OCI-LY3 (cell line): ENCODE measurements at regions not wholly inside any gene's neighbourhood (a gene's known extent, or its start where the extent isn't known, plus 50 kb on each side); places are given as distances from the start of the nearest gene placed in this dataset.

Experiments
- H2AFZ ChIP-seq: fragments of 200-600, 300-600 bp; shearing (Covaris generic); 2 replicates; pipeline ENCODE4 v1.6.0; 2014; ENCODE audit warnings: antibody characterized with exemption, low read depth, low read length
- H3K27ac ChIP-seq: fragments of 200-600, 300-600 bp; sonication (generic); 2 replicates; pipeline ENCODE4 v1.5.1; 2014; ENCODE audit warnings: mild to moderate bottlenecking, low read length, moderate library complexity, mixed read lengths
- H3K27me3 ChIP-seq: fragments of 200-600, 300-600 bp; sonication (generic); 2 replicates; pipeline ENCODE4 v1.6.1; 2014; ENCODE audit warnings: low read depth, low read length, mixed read lengths
- H3K36me3 ChIP-seq: fragments of 200-600, 300-600 bp; sonication (generic); replicated peaks from 2 replicates; pipeline ENCODE3; 2014; ENCODE audit warnings: low read depth, low read length, mixed read lengths
- H3K4me1 ChIP-seq: fragments of 300-600, 200-600 bp; sonication (generic); 2 replicates; pipeline ENCODE4 v1.6.1; 2014; ENCODE audit warnings: low read length, mixed read lengths
- H3K4me2 ChIP-seq: fragments of 200-600, 300-600 bp; sonication (generic); 2 replicates; pipeline ENCODE4 v1.6.1; 2014; ENCODE audit warnings: low read length, mixed read lengths
- H3K4me3 ChIP-seq: fragments of 300-600, 200-600 bp; sonication (generic); 2 replicates; pipeline ENCODE4 v1.5.1; 2014; ENCODE audit warnings: antibody characterized with exemption, mild to moderate bottlenecking, low read length, moderate library complexity
- H3K79me2 ChIP-seq: fragments of 300-600, 200-600 bp; shearing (Covaris generic); 2 replicates; pipeline ENCODE4 v1.6.1; 2014; ENCODE audit warnings: mild to moderate bottlenecking, low read length, mixed read lengths
- H3K9ac ChIP-seq: fragments of 300-600, 200-600 bp; shearing (Covaris generic); 2 replicates; pipeline ENCODE4 v1.6.0; 2014; ENCODE audit warnings: mild to moderate bottlenecking, low read length, moderate library complexity
- H3K9me3 ChIP-seq: fragments of 200-600, 300-600 bp; shearing (Covaris generic); 2 replicates; pipeline ENCODE4 v1.6.1; 2014; ENCODE audit warnings: low read length, mixed read lengths; ENCODE audit not compliant: insufficient read depth
- H4K20me1 ChIP-seq: fragments of 200-600, 300-600 bp; sonication (generic); 2 replicates; pipeline ENCODE4 v1.6.1; 2016; ENCODE audit warnings: low read length, mixed read lengths; ENCODE audit not compliant: insufficient read depth
- EZH2phosphoT487 ChIP-seq: fragments of 200-600 bp; shearing (Covaris generic); IDR thresholded peaks from 2 replicates; pipeline ENCODE4 v1.6.1; 2018; ENCODE audit warnings: antibody characterized with exemption, mixed run types, low read depth
- TF ChIP-seq, protein P1 (sequence below): fragments of 200-600, 300-600 bp; sonication (generic); IDR thresholded peaks from 2 replicates; pipeline ENCODE4 v1.5.1; 2014; ENCODE audit warnings: antibody characterized with exemption, low read length, low read depth

DNA sequence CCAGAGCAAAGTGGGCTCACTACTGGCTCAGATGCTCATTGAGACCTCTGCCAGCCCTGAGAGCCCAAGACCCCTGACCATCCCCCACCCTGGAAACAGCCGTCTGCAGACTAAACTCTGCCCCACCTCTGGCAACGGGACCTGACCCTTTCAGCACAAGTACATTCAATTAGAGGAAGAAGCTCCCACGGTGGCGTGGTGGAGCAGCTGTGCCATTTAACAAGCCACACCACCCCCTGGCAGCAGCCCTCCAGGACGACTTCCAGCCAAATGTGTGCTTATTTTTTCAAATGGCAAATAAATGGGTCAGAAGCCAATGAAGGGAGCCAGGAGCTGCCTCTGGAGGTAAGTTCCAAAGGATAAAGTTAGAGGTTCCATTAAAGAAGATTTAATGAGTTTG lies 226.7 kb downstream of the NPHP4 start:
- Histone ChIP-seq H3K4me2 (no peak overlapping the region), H3K9me3 (no peaks in the 10 kb centered on the region; the same call in 1 of the 2 replicates), H3K9ac (no peak overlapping the region), H3K79me2 (no peaks in the 10 kb centered on the region), H3K27ac (no peak overlapping the region), H3K4me1 (no peaks in the 10 kb centered on the region), H4K20me1 (no peaks in the 10 kb centered on the region), H3K27me3 (no peaks in the 10 kb centered on the region; the same call in 1 of the 2 replicates), H2AFZ (no peak overlapping the region), H3K4me3 (no peak overlapping the region), H3K36me3 (no peaks in the 10 kb centered on the region)
- TF ChIP-seq EZH2phosphoT487: no peak
- TF ChIP-seq, protein P1, sequence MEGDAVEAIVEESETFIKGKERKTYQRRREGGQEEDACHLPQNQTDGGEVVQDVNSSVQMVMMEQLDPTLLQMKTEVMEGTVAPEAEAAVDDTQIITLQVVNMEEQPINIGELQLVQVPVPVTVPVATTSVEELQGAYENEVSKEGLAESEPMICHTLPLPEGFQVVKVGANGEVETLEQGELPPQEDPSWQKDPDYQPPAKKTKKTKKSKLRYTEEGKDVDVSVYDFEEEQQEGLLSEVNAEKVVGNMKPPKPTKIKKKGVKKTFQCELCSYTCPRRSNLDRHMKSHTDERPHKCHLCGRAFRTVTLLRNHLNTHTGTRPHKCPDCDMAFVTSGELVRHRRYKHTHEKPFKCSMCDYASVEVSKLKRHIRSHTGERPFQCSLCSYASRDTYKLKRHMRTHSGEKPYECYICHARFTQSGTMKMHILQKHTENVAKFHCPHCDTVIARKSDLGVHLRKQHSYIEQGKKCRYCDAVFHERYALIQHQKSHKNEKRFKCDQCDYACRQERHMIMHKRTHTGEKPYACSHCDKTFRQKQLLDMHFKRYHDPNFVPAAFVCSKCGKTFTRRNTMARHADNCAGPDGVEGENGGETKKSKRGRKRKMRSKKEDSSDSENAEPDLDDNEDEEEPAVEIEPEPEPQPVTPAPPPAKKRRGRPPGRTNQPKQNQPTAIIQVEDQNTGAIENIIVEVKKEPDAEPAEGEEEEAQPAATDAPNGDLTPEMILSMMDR: no peak

DNA sequence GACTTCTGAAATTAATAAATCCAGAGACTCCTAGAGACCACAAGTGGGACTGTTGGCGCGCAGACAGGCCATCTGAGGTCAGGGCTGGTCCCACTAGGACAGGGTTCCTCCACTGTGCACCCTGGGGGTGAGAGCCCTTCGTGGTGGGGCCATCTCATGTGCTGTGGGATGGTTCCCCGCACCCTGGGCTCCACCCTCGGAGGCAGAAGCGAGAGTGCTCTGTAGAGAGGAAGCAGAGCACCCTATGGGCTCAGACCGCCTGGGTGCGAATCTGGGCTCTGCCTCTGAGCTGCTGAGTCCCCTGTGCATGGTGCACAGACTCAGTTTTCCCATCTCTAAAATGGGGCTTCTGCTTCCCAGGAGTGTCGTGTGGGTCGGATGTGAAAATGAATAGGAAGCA lies 227.3 kb downstream of the NPHP4 start:
- no peak overlapping the region for H3K4me2 ChIP-seq
- no peaks in the 10 kb centered on the region for H3K4me1 ChIP-seq
- TF ChIP-seq EZH2phosphoT487: no peak
- TF ChIP-seq, protein P1: no peak
- H3K9ac ChIP-seq: no peak overlapping the region
- no peak overlapping the region for H3K4me3 ChIP-seq
- no peaks in the 10 kb centered on the region for H4K20me1 ChIP-seq
- no peaks in the 10 kb centered on the region; the same call in 1 of the 2 replicates for H3K9me3 ChIP-seq
- H3K27me3 ChIP-seq: no peaks in the 10 kb centered on the region; the same call in 1 of the 2 replicates
- no peak overlapping the region for H2AFZ ChIP-seq
- no peaks in the 10 kb centered on the region for H3K36me3 ChIP-seq
- no peaks in the 10 kb centered on the region for H3K79me2 ChIP-seq
- no peak overlapping the region for H3K27ac ChIP-seq

DNA sequence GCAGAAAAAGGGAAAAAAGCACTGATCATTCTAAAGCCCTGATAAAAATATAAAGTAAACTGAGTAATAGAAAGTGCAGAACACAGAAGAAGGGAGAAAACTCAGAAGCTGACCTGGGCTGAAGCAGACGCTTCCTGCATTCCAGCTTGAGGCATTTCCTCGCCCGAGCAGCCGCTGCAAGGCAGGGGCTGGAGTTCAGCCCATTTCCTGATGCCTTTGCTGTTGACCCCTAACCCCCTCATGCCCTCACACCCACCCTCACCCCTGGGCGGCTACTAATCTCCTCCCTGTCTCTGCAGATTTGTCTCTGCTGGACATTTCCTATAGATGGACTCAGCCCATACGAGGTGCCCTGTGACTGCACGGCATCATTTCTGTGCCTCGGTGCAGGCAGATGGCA lies 227.8 kb downstream of the NPHP4 start:
- H3K27me3 ChIP-seq: no peaks in the 10 kb centered on the region
- H2AFZ ChIP-seq: no peak overlapping the region
- no peaks in the 10 kb centered on the region for H3K4me1 ChIP-seq
- TF ChIP-seq, protein P1: no peak
- no peak for TF ChIP-seq EZH2phosphoT487
- no peaks in the 10 kb centered on the region for H3K79me2 ChIP-seq
- H3K27ac ChIP-seq: no peak overlapping the region
- no peaks in the 10 kb centered on the region; the same call in 1 of the 2 replicates for H3K9me3 ChIP-seq
- H3K36me3 ChIP-seq: no peaks in the 10 kb centered on the region
- H3K9ac ChIP-seq: no peak overlapping the region
- H3K4me3 ChIP-seq: no peak overlapping the region
- no peak overlapping the region for H3K4me2 ChIP-seq
- H4K20me1 ChIP-seq: no peaks in the 10 kb centered on the region

DNA sequence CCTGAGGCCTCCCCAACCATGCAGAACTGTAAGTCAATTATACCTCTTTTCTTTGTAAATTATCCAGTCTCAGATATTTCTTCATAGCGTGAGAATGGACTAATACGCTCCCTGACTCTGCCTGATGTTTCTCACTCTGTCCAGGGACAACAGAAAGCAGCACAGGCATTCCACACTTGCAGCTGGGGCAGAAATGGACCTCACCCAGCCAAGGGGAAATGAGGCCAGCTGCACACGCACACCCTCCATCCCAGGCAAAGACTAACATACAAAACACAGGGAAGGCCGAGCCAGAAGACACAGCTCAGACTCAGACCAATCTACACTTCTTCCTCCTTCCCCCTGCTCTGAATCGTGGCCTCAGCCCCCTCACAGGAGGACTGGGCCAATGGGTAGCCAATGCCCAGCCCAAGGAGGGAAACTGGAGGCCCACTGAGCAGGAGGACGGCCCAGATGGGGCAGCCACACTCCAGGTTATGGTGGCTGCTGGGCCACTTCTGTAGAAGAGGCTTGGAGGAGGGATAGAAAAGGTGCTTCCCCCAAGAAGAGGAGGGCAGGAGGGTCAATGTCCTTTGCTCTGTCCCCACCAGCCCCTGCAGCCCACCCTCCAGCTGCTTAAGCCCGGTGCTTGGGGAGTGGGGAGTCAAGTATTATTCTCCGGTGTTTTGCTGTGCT lies 228.4 kb downstream of the NPHP4 start:
- Histone ChIP-seq H4K20me1 (no peaks in the 10 kb centered on the region), H3K79me2 (no peaks in the 10 kb centered on the region), H3K27me3 (no peaks in the 10 kb centered on the region), H3K9me3 (no peaks in the 10 kb centered on the region; the same call in 1 of the 2 replicates), H3K27ac (no peak overlapping the region), H3K4me3 (no peak overlapping the region), H3K9ac (no peak overlapping the region), H3K36me3 (no peaks in the 10 kb centered on the region), H3K4me1 (no peaks in the 10 kb centered on the region), H3K4me2 (no peak overlapping the region), H2AFZ (no peak overlapping the region)
- TF ChIP-seq, protein P1: no peak
- no peak for TF ChIP-seq EZH2phosphoT487
